Activated naive CD8-positive, alpha-beta T cell treated with anti-CD3 and anti-CD28 coated beads, Interleukin-2, amount 10 ng/mL, durations not matched to agents 7 days and 5 days (primary cell): ENCODE measurements at regions not wholly inside any gene's neighbourhood (a gene's known extent, or its start where the extent isn't known, plus 50 kb on each side); places are given as distances from the start of the nearest gene placed in this dataset.

Experiments used
- ATAC-seq: fragments of 150-1000 bp; cut with Tn5 transposase; one replicate; pipeline ENCODE4 v1.10.0; 2021; ENCODE audit warnings: low read depth, moderate library complexity
- POLR2A ChIA-PET: fragments of 350-600 bp; sonication (Branson Sonifier 250); formaldehyde crosslinking; loops from one replicate; lab custom pipeline; 2021; ENCODE audit warnings: antibody characterized with exemption; lab: Charles Lee
- DNase-seq: peaks from one replicate; pipeline ENCODE4 v3.0.0; 2021
- H3K27ac Mint-ChIP-seq: one replicate; pipeline ENCODE4 v1.8.0; 2022; ENCODE audit warnings: mild to moderate bottlenecking, mixed read lengths
- H3K27me3 Mint-ChIP-seq: one replicate; pipeline ENCODE4 v1.8.0; 2022; ENCODE audit warnings: mild to moderate bottlenecking, moderate library complexity, mixed read lengths
- H3K36me3 Mint-ChIP-seq: one replicate; pipeline ENCODE4 v1.8.0; 2021; ENCODE audit warnings: mild to moderate bottlenecking, mixed read lengths
- H3K4me1 Mint-ChIP-seq: one replicate; pipeline ENCODE4 v1.8.0; 2021; ENCODE audit warnings: mixed read lengths
- H3K4me3 Mint-ChIP-seq: one replicate; pipeline ENCODE4 v1.8.0; 2022; ENCODE audit warnings: mild to moderate bottlenecking, moderate library complexity, mixed read lengths
- H3K9me3 Mint-ChIP-seq: one replicate; pipeline ENCODE4 v1.8.0; 2021; ENCODE audit warnings: mixed read lengths

DNA sequence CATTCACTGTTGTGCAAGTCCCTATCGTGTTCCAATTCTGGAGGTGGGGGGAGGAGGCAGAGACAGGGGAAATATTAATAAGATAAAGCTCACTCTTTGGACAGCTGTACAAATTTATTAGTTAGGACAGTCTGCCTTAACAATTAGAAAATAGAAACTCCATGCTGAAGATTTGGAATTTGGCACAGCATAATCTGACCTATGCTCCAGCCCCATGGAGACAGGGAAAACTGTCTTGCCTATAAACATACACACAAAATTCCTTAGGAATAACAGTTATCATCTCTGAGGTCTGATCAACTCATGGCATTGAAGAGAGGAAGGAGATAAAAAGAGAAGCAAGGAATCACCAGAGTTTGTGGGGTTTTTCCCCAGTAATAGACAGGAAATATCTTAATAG lies 335.4 kb upstream of the MEOX2 start:
- DNase-seq (no peak), ATAC-seq (no peak)
- H3K27ac Mint-ChIP-seq, result no peak overlapping the region
- no peaks in the 10 kb centered on the region for H3K36me3 Mint-ChIP-seq
- no peaks in the 10 kb centered on the region for H3K4me1 Mint-ChIP-seq
- H3K27me3 Mint-ChIP-seq, result no peaks in the 10 kb centered on the region
- H3K4me3 Mint-ChIP-seq, result no peak overlapping the region
- POLR2A ChIA-PET, result no interaction called here
- no peaks in the 10 kb centered on the region for H3K9me3 Mint-ChIP-seq

DNA sequence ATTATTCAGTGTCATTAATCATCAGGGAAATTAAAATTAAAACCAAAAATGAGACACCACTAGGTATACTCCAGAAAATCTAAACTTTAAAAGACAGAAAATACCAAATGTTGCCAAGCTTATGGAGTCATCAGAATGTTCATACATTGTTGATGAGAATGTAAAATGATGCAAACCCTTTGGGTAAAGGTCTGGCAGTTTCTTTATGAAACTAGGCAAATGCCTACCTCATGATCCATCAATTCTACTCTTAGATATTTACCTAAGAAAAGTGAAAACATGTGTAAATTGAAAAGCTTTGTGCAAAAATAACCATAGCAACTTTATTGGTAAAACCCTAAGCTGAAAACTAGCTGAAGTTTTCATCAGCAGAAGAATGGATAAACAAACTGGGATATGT lies 329.5 kb upstream of the MEOX2 start:
- POLR2A ChIA-PET, result no interaction called here
- Mint-ChIP-seq H3K4me3 (no peak overlapping the region), H3K36me3 (no peaks in the 10 kb centered on the region), H3K9me3 (no peaks in the 10 kb centered on the region), H3K27ac (no peak overlapping the region), H3K27me3 (no peaks in the 10 kb centered on the region), H3K4me1 (no peaks in the 10 kb centered on the region)
- ATAC-seq (no peak), DNase-seq (no peak)

DNA sequence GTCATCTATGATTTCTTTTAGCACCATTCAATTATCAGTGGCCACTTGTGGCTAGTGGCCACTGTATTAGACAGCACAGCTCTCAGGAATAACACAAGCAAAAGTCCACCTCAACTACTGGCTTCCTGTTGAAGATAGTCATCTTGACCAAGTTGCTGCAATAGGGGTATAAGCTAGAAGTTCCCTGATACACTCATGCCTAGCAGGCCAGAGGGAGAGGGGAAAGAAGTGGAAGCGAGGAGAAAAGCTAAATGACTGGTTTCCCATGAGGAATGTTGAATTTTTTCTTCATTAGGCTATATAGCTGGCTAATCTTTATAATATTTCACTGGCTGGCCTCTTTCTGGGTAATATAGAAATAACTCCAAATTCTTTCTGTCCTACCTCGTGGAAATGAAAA lies 327.5 kb upstream of the MEOX2 start:
- DNase-seq (no peak), ATAC-seq (no peak)
- no peak overlapping the region for H3K4me3 Mint-ChIP-seq
- H3K27ac Mint-ChIP-seq, result no peak overlapping the region
- H3K9me3 Mint-ChIP-seq, result no peaks in the 10 kb centered on the region
- H3K27me3 Mint-ChIP-seq, result no peaks in the 10 kb centered on the region
- no peaks in the 10 kb centered on the region for H3K4me1 Mint-ChIP-seq
- H3K36me3 Mint-ChIP-seq, result no peaks in the 10 kb centered on the region
- POLR2A ChIA-PET, result no interaction called here

DNA sequence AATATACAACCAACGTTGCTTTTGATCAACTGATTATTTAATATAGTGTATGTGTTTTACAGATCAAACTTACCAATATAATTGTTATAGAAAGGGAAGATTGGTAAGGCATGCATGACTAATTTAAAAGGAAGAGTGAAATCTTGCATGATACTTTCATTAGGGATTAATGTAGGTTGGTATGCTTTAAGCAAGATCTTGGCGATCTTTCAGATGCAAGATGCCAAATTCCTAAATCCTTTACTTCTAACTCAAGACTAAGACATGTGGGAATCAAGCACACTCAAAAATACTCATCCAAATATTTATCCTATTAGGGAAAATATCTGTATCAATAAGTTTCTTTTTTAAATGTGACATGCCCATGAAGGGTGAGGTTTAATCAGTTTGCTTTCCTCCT lies 321.4 kb upstream of the MEOX2 start:
- H3K36me3 Mint-ChIP-seq, result no peaks in the 10 kb centered on the region
- no peaks in the 10 kb centered on the region for H3K9me3 Mint-ChIP-seq
- no peak overlapping the region for H3K4me3 Mint-ChIP-seq
- no peaks in the 10 kb centered on the region for H3K27me3 Mint-ChIP-seq
- DNase-seq (no peak), ATAC-seq (no peak)
- no peaks in the 10 kb centered on the region for H3K4me1 Mint-ChIP-seq
- no peak overlapping the region for H3K27ac Mint-ChIP-seq
- POLR2A ChIA-PET, result no interaction called here

DNA sequence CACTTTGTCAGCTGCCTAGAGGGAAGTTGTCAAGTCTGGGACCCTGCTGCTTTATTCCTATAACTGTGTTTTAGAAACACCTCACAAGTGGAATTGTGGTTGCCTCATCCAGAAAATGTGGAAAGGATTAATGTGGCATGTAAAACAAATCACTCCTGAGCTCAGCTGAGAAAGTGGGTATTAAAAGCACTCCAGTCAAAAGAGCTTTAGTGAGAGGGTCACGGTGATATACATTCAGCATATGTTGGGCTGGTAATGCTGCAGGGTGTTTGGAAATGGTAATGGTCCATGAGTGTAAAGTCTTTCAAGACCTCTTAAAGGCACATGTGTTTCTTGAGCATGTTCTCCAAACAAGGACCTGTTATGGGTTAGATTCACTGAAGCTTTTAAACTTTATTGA lies 318.2 kb upstream of the MEOX2 start:
- Mint-ChIP-seq H3K4me1 (no peaks in the 10 kb centered on the region), H3K4me3 (no peak overlapping the region), H3K27ac (no peak overlapping the region), H3K9me3 (no peaks in the 10 kb centered on the region), H3K36me3 (no peaks in the 10 kb centered on the region), H3K27me3 (no peaks in the 10 kb centered on the region)
- no peak for DNase-seq
- no peak for ATAC-seq
- POLR2A ChIA-PET, result no interaction called here

DNA sequence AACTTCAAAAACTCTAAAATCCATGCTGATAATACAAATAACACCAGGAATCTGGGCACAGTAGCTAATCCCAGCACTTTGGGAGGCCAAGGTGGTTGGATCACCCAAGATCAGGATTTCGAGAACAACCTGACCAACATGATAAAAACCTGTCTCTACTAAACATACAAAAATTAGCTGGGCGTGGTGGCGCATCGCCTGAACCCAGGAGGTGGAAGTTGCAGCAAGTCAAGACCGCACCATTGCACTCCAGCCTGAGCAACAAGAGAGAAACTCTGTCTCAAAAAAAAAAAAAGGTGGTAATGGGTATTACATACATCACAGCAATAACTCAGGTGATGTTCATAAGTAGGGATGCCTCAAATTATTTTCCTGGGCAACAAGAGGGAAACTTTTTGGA lies 315.0 kb upstream of the MEOX2 start:
- Mint-ChIP-seq H3K27me3 (no peaks in the 10 kb centered on the region), H3K27ac (no peak overlapping the region), H3K36me3 (no peaks in the 10 kb centered on the region), H3K4me1 (no peaks in the 10 kb centered on the region), H3K4me3 (no peak overlapping the region), H3K9me3 (no peaks in the 10 kb centered on the region)
- DNase-seq, result no peak
- ATAC-seq, result no peak
- POLR2A ChIA-PET, result no interaction called here

DNA sequence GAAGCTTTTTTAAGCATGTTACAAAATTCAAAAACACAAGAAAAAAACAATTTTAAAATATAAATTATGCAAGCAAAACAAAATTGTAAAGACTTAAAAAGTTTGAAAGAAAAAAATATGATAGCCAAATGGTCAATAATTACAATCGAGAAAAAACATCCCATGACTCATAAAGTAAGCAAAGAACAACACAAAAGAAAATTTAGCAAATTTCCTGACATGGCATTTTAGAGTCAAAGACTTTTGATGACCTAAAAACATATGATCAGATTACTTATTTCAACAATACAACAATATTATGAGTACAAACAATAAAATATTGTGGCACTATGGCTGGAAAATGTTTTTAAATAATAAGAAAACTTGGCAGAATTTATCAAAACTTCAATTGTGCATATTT lies 312.1 kb upstream of the MEOX2 start:
- H3K27me3 Mint-ChIP-seq, result no peaks in the 10 kb centered on the region
- no peaks in the 10 kb centered on the region for H3K9me3 Mint-ChIP-seq
- H3K4me3 Mint-ChIP-seq, result no peak overlapping the region
- H3K27ac Mint-ChIP-seq, result no peak overlapping the region
- no peak for ATAC-seq
- no peak for DNase-seq
- POLR2A ChIA-PET, result no interaction called here
- no peaks in the 10 kb centered on the region for H3K36me3 Mint-ChIP-seq
- H3K4me1 Mint-ChIP-seq, result no peaks in the 10 kb centered on the region

DNA sequence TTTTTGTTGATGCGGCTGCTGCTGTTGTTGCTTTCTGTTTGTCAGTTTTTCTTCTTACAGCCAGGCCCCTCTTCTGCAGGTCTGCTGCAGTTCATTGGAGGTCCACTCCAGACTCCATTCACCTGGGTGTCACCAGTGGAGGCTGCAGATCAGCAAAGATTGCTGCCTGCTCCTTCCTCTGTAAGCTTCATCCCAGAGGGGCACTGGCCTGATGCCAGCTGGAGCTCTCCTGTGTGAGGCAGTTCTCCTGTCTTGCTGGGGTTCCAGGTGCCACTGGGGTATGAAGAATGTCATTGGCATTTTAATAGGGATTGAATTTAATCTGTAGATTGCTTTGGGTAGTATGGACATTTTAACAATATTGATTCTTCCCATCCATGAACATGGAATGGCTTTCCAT lies 308.5 kb upstream of the MEOX2 start:
- no peaks in the 10 kb centered on the region for H3K9me3 Mint-ChIP-seq
- no peak for ATAC-seq

DNA sequence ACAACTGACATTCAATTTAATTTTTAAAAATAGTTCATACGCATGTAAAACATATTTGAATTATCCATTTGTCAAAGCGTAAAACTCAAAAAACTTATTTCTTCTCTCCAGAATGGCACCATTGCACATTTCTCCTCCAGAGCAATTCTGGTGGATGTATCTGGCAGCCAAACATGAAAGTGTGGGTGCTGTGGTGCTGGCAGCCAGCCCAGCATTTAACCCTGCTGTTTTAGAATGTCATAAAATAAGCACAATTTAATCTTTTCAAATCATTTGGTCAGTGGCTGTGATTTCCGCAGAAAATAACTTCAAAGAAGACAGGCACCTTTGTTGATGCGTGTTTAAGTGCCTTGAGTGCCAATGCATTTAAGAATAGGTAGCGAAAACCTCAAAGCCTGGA lies 302.7 kb upstream of the MEOX2 start:
- Mint-ChIP-seq H3K4me1 (no peaks in the 10 kb centered on the region), H3K9me3 (no peaks in the 10 kb centered on the region)

More for the DNA sequence above, 308.5 kb upstream of the MEOX2 start:
- Mint-ChIP-seq H3K4me1 (no peaks in the 10 kb centered on the region), H3K4me3 (no peak overlapping the region), H3K27ac (no peak overlapping the region), H3K27me3 (no peaks in the 10 kb centered on the region), H3K36me3 (no peaks in the 10 kb centered on the region)
- POLR2A ChIA-PET, result no interaction called here
- no peak for DNase-seq

DNA sequence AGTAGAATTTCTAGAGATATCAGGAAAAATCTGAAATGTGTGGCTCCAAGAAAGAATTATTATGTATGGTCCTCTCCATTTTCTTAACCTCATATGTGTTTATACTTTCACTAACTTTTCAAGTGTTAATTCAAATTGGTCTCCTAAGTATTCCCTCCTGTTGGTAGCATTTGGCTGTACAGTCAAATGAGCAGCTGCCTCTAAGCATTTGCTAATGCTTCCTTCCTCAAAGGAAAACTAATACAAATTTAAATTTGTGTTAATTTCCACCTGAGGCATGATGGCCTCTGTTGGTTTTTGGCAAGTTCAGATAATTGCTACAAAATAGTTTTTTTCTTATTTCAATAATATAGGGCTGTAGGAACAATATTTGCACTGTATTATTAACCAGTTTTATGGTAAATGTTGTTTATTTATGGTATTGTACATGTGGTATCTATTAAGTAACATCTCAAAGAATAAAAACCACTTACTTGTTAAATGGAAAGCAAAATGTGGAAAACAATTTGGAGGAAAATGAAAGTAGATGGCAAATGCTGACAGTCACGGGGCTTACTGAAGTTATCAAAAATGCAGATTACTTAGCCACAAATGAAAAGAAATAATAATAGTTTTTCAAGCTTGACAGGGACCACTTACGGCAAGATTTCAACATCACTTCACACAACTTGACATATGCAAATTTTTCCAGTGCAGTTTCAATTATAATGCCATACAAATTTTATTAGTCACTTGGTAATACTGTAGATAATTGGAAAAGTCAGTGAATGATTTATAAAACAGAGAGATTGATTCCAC lies 299.3 kb upstream of the MEOX2 start:
- ATAC-seq, result no peak
- no peak overlapping the region for H3K4me3 Mint-ChIP-seq

More for the DNA sequence above, 302.7 kb upstream of the MEOX2 start:
- POLR2A ChIA-PET, result no interaction called here
- no peak overlapping the region for H3K27ac Mint-ChIP-seq
- H3K27me3 Mint-ChIP-seq, result no peaks in the 10 kb centered on the region
- no peak overlapping the region for H3K4me3 Mint-ChIP-seq
- ATAC-seq (no peak), DNase-seq (no peak)
- H3K36me3 Mint-ChIP-seq, result no peaks in the 10 kb centered on the region

DNA sequence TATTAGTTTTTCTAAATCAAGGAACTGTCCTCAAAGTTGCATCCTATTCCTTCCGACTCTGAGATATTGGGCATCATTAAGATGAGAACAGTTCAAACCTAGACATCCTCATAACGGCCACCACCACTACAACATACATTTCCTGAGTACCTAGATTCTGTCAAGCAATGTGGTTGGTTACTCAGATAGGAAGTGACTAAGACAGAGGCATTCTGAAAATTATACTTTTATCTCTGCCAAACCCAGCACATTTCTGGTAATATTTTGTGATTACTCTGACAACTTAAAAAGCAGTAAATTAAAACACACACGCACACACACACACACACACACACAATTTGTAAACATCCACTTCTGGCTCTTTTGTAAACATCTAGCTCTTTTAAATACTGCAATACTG lies 291.2 kb upstream of the MEOX2 start:
- ATAC-seq (no peak), DNase-seq (no peak)
- Mint-ChIP-seq H3K4me3 (no peak overlapping the region), H3K9me3 (no peaks in the 10 kb centered on the region), H3K36me3 (no peaks in the 10 kb centered on the region), H3K4me1 (no peaks in the 10 kb centered on the region), H3K27me3 (peaks cover 2% of the 10 kb centered on the region), H3K27ac (no peak overlapping the region)
- POLR2A ChIA-PET, result no interaction called here

More for the DNA sequence above, 299.3 kb upstream of the MEOX2 start:
- Mint-ChIP-seq H3K9me3 (no peaks in the 10 kb centered on the region), H3K36me3 (no peaks in the 10 kb centered on the region), H3K27me3 (peaks cover 3% of the 10 kb centered on the region), H3K27ac (no peak overlapping the region), H3K4me1 (no peaks in the 10 kb centered on the region)
- POLR2A ChIA-PET, result no interaction called here
- DNase-seq, result no peak

DNA sequence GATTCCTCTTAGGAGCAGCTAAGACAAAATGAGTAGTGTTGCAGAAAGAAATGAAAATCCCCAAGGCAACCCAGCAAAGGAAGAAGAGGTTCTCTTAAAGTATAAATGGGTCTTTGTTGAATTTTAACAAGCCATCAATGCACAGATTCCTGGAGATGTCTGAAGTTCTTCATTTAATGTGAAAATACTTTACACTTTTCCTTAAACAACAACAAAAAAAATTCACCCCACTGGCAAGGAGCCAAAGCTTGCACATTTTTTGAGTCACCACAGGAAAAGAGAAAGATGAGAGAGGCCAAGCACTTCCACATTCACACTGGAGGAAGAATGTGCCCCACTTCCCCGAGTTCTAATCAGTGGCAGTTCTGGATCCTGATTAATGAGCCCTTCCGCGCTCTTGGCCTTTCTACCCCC lies 286.4 kb upstream of the MEOX2 start:
- Mint-ChIP-seq H3K4me1 (no peaks in the 10 kb centered on the region), H3K27me3 (no peaks in the 10 kb centered on the region), H3K4me3 (no peak overlapping the region), H3K36me3 (no peaks in the 10 kb centered on the region), H3K9me3 (no peaks in the 10 kb centered on the region), H3K27ac (no peak overlapping the region)
- ATAC-seq (no peak), DNase-seq (no peak)
- POLR2A ChIA-PET, result no interaction called here

DNA sequence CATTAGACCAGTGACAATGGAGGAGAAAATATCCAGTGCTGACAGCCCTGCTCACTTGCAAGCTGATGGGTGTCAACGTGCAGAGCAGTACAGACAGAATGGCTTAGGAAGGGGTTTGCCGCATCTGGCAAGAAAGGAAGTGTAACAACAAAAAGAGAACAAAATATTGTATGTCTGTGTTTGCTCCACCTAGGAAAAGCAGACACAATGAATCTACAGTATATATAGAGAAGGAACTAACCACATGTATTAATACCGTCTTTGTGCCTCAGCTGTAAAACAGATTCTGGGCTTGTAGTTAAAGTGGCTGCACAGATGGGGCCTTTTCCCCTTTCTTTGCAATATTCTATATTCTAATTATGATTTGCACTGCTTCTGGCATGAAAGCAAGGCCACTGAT lies 281.1 kb upstream of the MEOX2 start:
- DNase-seq (no peak), ATAC-seq (no peak)
- no peaks in the 10 kb centered on the region for H3K9me3 Mint-ChIP-seq
- H3K4me1 Mint-ChIP-seq, result no peaks in the 10 kb centered on the region
- H3K27me3 Mint-ChIP-seq, result no peaks in the 10 kb centered on the region
- H3K27ac Mint-ChIP-seq, result no peak overlapping the region
- POLR2A ChIA-PET, result no interaction called here
- H3K4me3 Mint-ChIP-seq, result no peak overlapping the region
- no peaks in the 10 kb centered on the region for H3K36me3 Mint-ChIP-seq

DNA sequence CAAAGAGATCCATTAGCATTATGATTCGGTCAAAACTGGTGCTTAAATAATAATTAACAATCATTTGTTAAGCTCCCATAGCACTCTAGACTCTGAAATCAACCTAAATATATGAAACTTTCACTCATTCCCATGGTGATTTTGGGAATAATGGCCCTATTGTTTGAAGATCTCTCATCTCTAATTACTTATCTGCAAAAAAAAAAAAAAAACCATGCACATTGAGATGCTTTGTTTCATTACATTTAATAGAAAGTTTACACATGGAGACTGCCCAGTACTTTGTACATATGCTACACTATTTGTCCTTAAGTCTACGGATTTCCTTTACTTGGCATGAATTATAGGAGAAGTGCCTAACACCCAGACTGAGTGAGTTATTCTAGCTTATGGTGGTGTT lies 280.6 kb upstream of the MEOX2 start:
- no peaks in the 10 kb centered on the region for H3K9me3 Mint-ChIP-seq
- DNase-seq, result no peak
- no peaks in the 10 kb centered on the region for H3K4me1 Mint-ChIP-seq
- H3K27ac Mint-ChIP-seq, result no peak overlapping the region
- POLR2A ChIA-PET, result no interaction called here
- ATAC-seq, result no peak
- H3K27me3 Mint-ChIP-seq, result no peaks in the 10 kb centered on the region
- H3K36me3 Mint-ChIP-seq, result no peaks in the 10 kb centered on the region
- H3K4me3 Mint-ChIP-seq, result no peak overlapping the region

DNA sequence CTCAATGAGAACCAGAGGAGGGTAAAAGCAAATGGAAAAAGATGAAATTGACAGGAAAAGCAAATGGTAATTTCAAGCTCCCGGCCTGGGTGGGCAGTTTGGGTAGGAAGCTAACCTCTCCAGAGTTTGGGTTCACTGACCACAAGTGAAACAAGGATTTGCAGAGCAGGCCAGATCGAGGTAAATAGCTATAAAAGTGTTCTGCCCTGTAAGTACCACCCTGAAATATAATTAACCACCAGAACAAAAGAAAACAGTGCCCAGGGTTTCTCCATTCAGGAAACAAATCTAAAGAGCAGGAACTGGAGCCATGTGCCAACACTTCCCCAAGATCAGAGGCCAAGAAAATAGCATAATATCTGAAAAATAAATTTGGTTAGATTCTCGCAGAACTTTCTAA lies 276.7 kb upstream of the MEOX2 start:
- Mint-ChIP-seq H3K4me1 (no peaks in the 10 kb centered on the region), H3K4me3 (no peak overlapping the region), H3K36me3 (no peaks in the 10 kb centered on the region), H3K9me3 (peaks cover 2% of the 10 kb centered on the region), H3K27ac (no peak overlapping the region), H3K27me3 (no peaks in the 10 kb centered on the region)
- POLR2A ChIA-PET, result no interaction called here
- ATAC-seq (no peak), DNase-seq (no peak)
